Suppressor macrophage treated with lipopolysaccharide for 1 hour (primary cell): ENCODE measurements at regions not wholly inside any gene's neighbourhood (a gene's known extent, or its start where the extent isn't known, plus 50 kb on each side); places are given as distances from the start of the nearest gene placed in this dataset.
A peak's percentile ranks its signal among the peaks of the same experiment; 100 is the strongest.
"Not testable (repeated sequence)": the region's sequence is repeated elsewhere in the genome, so short reads cannot be mapped to it uniquely, and the experiment has no call there.

ENCODE experiments used
- DNase-seq, 3 donors: peaks; one replicate each; pipeline ENCODE4 v3.0.0-alpha.2; 2020 to 2022

DNA sequence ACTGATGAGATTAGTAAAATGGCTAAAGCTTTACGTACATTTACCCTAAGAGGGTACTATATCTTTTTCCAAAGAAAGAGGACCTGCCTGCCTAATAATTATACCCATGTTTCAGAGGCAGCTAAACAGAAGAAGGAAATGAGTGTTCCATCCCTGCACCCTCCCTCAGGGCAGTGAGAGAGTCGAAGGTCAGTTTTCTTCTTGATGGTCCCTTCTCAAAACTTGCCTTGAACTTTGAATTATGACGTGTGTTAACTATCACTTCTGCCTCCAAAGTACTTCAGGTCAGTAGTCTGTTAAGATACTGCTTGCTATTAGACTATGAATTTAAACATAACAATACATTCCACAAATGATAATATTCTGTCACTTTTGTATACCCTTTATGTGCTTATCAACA, 294.8 kb upstream of the CHRM3 start:
- no peak for DNase-seq

- no peak for DNase-seq
Observed at GRCh38 chr1:239084459-239085080, 301.8 kb upstream of the CHRM3 start.

GRCh38 chr1:239081947-239082346, 304.4 kb upstream of the CHRM3 start:
- DNase-seq, result not testable (repeated sequence)

GRCh38 chr1:239067480-239067879, 318.9 kb upstream of the CHRM3 start:
- DNase-seq, result no peak

GRCh38 chr1:239067058-239067457, 319.3 kb upstream of the CHRM3 start:
- no peak for DNase-seq

DNA sequence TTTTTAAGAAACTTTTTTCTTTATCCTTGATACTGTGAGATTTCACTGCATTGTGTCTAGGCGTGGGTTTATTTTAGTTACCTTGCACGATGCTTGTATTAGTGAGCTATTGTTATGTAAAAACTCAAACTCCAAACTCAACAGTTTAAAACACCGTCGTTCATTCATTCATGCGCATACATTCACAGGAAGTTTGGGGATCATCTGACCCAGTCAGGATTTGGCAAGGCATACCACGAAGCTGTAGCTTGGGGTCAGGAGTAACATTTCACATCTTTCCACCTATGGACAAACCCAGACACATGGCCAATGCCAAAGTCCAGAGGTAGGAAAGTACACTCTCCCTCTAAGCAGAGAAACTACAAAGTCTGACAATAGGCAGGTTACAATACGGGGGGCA, 324.6 kb upstream of the CHRM3 start:
- DNase-seq, result no peak

DNA sequence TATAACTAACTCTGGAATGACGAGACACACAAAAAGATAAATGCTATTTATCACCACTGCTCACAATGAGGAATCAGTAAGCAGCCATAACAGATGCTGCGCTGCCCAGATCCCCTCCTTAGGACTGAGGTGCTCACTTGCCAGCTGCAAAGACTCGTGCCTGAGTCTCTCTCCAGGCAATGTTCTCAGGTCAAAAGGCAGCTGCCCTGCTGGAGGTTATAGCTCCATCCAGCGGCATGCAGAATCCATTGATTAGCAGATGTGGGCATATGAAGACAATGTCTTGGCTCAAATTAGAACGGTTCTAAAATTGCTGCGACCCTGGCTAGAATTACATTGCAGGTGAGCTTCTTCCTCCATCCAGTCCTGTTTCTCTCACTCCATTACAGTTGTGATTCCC, 328.2 kb upstream of the CHRM3 start:
- DNase-seq, result no peak

DNA sequence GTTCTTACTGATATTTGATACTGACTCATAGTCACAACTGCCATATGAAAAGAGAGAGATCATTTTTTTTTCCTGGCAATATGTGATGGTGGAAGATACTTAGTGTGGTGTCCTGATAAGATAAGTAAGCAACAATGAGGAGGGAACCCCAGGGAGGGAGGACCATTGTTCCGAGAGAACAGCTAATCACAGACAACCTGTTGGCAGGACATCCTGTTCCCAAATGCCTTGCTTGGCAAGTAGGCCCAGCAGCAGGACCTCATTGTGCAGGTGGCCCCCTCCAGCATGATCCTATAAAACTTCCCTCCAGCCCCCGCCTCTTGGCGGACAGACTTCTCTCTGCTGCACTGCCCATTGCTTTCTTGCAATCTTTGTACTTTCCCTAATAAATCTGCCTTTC, 329.4 kb upstream of the CHRM3 start:
- DNase-seq, result no peak

GRCh38 chr1:239053279-239053678, 333.1 kb upstream of the CHRM3 start:
- no peak for DNase-seq

- DNase-seq, result no peak
Observed at GRCh38 chr1:239049571-239049970, 336.8 kb upstream of the CHRM3 start.

GRCh38 chr1:239044829-239045228, 341.5 kb upstream of the CHRM3 start:
- DNase-seq, result no peak

GRCh38 chr1:239040523-239040922, 345.8 kb upstream of the CHRM3 start:
- no peak for DNase-seq

DNA sequence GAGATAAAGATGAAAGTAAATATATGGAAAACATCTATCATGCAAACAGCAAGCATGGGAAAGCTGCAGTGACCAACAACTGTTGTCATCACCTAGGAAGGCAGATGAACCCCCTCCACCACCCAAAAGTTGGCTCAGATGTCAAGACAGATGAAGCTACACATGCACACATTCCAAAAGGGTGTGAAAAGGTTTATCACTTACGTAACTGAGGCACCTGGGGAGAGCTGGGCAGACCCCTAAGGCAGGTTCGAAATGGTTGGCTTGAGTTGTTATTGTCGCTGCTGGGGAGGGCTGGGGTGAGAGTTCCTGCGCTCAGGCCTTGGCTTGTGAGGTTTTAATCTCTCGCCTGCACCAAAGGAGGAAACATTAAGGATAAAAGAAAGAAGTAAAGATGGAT, 355.1 kb upstream of the CHRM3 start:
- DNase-seq, result no peak

GRCh38 chr1:239025997-239026694, 360.2 kb upstream of the CHRM3 start:
- no peak for DNase-seq

GRCh38 chr1:239025223-239025622, 361.1 kb upstream of the CHRM3 start:
- peak in 2 of 3 donors; percentile 2 to 6 for DNase-seq

DNA sequence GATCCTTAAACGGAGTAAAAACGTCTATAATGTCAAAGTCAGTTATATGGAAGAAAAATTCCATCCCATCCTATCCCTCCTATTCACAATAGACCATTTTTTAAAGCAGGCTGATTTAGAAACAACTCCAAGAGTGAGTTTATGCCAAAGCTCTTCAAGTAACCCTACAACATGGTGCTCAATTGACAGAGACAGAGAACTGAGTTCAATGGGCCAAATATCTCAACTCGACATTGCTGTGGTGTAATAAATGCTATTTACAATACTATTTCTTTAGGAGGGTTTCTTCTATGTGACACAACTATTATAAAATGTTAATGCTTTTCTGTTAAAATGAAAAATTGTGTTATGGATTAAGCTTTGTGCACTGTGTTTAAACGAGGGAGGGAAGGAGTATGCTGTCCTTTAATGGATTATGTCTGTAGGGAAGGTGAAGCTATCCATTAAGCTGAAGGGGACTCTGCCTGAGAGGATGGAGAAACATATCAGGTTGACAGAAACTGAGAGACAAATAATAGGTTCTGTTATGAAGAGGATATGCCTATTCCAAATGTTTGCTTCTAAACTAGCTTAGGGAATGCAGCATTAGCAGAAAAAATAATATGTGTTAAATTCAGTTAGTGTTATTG, 362.5 kb upstream of the CHRM3 start:
- DNase-seq, result no peak

DNA sequence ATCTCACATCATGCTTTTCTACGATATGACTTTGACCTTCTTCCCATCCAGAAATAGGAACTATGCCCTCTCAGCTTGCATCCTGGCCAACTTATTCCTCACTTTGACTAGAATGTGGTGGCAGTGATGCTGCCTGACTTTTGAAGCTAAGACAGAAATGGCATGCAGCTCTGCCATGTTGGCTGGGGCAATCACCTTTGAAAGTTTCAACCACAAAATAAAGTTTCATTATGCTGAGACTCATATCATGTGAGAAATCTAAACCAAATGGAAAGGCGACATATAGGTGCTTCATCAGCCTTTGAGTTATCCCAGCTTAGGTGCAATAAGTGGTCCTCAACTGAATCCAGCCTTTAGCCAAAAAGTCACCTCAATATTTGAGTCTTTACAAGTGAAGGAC, 370.0 kb upstream of the CHRM3 start:
- no peak for DNase-seq

DNA sequence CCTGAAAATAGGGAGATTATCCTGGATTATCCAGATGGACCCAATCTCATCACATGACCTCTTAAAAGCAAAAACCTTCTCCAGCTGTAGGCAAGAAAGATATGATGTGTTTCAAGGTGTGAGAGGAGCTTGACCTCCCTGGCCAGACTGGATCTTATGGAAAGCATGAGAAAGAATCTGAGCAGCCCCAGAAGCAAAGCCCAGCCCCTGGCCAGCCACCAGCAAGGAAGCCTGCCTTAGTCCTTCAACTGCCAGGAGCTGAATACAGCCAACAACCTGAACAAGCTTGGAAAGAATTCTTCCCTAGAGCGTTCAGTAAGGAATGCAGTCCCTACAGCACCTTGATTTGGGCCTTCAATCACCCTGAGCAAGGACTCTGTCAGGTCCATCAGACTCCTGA, 375.0 kb upstream of the CHRM3 start:
- DNase-seq, result no peak

GRCh38 chr1:239008568-239008967, 377.8 kb upstream of the CHRM3 start:
- no peak for DNase-seq

DNA sequence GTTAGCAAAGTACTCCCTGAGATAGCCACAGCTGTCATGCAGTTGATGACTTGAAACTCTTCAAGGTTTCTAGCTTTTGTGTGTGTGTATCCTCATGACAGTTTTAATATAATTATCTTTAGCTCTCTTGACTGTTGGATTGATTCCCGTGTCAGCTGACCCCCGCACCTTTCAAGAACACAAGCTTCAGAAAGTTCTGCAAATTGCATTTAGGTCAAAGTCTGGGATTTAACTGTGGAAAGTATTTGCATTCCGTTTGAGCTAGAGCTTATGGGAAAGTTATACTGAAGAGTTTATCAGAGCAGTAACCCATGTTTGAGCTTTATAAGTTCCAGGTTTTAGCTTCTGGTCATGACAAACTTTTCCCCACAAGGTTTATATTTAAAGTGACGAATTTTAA, 380.1 kb upstream of the CHRM3 start:
- DNase-seq, result no peak

- no peak for DNase-seq
Observed at GRCh38 chr1:238999944-239000343, 386.4 kb upstream of the CHRM3 start.

- no peak for DNase-seq
Observed at GRCh38 chr1:238998577-238998976, 387.8 kb upstream of the CHRM3 start.

DNA sequence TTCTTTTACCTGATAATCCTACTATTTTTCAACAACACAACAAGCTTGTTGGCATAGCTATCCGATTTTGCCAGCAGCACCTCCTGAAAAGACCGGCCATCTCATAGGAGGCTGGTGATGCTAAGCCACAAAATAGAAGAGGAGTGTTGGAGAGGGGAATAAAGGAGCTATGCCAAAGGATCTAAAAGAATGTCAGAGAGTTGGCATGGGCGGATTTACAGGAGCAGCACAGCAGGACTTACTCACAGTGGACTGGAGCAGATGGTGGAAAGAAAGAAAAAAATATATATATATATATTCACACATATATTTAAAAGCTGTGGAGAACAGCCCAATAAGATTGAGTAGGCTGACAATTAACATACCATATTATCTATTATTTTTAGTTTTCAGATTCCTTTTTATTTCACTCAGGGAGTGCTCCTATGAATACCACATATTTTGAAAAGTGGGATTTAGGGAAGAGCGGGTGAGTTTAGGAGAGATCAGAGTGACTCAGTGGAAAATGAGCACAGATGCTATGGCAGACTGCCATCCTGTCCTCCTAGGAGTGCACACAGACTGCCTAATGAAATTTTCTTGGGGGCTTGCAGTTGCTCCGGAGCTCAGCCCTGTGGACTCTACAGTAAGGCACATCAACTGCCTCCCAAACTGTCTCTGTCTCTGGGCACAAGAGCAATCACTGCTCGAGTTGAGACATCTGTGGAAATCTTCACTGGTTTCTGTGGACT, 394.4 kb upstream of the CHRM3 start:
- DNase-seq, result no peak

GRCh38 chr1:238985312-238985711, 401.1 kb upstream of the CHRM3 start:
- no peak for DNase-seq
